GM12874 (cell line): ENCODE measurements at regions not wholly inside any gene's neighbourhood (a gene's known extent, or its start where the extent isn't known, plus 50 kb on each side); places are given as distances from the start of the nearest gene placed in this dataset.

Experiments used
- TF ChIP-seq, protein P1 (sequence below): IDR thresholded peaks from 2 replicates; pipeline ENCODE4 v1.5.1; 2011; ENCODE audit warnings: low read depth, mild to moderate bottlenecking, control low read depth, low read length, moderate library complexity; ENCODE audit not compliant: insufficient read depth

DNA sequence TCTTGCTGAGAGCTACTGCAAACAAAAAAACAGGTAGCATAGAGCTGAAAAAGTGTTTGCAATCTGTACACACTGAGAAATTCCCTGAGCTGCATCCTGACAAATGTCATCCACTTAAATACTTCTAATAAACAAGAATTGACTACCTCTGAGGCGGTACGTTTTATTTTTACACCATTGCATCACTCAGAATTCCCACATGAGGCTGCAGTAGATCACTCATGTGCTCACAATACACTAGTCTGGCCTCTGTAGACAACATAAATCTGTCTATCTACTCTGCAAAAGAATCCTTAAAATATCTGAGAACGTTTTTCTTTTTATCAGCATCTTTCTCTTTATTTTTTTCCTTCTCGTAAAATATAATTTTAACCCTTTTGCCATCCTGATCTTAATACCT, 661.4 kb downstream of the EPHA7 start:
- TF ChIP-seq, protein P1, sequence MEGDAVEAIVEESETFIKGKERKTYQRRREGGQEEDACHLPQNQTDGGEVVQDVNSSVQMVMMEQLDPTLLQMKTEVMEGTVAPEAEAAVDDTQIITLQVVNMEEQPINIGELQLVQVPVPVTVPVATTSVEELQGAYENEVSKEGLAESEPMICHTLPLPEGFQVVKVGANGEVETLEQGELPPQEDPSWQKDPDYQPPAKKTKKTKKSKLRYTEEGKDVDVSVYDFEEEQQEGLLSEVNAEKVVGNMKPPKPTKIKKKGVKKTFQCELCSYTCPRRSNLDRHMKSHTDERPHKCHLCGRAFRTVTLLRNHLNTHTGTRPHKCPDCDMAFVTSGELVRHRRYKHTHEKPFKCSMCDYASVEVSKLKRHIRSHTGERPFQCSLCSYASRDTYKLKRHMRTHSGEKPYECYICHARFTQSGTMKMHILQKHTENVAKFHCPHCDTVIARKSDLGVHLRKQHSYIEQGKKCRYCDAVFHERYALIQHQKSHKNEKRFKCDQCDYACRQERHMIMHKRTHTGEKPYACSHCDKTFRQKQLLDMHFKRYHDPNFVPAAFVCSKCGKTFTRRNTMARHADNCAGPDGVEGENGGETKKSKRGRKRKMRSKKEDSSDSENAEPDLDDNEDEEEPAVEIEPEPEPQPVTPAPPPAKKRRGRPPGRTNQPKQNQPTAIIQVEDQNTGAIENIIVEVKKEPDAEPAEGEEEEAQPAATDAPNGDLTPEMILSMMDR, result no peak

DNA sequence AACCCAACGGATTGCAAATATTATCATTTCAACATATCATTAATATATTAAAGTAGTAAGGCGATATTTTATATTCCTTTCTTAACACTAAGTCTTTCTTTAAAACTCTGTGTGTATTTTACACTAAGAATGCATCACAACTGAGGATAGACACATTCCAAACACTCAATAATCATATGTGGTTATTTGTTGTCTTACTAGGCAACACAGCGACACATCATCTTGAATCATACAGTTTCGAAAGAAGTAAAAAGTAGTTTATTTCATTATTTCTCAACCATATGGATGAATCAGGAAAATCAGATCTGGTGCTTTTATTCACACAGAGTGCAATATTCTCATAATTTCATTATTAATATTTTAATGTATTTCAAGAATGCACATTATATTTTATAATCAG, 662.4 kb downstream of the EPHA7 start:
- TF ChIP-seq, protein P1, result no peak

DNA sequence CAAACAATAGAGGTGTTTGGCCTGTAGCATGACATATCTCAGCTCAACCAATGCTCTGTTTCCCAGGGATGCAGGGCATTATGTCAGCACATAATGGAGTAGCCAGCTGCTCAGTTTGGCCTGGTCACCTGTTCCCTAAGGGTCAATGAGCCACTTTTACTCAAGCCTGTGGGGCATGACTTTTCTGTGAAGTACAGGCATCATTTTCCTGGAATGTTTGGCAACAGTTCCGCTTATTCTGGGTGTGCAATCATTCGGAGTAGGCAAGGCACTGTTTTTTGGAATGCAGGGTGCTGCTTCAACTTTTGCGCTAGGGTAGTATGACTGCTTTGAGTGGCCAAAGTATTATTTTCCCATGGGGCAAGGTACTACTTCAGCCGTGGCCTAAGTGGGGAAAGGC, 665.4 kb downstream of the EPHA7 start:
- TF ChIP-seq, protein P1, result no peak

DNA sequence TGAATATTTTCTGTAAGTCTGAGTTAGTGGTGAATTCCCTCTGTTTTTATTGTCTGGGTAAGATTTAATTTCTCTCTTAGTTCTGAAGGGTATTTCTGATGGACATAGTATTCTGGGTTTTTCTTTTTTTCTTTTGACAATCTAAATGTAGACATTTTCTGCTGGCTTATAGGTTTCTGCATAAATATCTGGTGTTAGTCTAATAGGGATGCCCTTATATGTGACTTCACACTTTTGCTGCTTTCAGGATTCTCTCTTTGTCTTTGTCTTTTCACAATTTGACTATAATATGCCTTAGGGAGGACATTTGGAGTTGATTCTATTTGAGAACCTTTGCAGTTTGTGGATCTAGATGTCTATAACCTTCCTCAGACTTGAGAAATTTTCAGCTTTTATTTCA, 667.2 kb downstream of the EPHA7 start:
- TF ChIP-seq, protein P1, result no peak

DNA sequence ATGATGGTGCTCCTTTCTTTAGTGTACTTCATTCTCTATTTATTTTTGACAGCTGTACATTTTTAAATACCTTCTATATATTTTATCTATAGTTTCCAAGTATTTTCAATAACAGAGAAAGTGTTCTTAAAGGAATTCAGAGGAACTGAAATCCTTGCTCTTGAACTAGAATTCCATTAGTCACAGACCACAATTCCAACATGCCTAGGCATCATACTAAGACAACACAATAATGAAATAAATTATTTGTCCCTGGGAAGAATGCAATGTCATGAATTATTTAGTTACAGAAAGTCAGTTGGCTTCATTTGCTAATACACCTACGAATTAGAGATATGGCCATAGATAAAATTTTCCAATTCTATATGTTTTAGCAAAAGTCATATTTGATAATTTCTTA, 671.2 kb downstream of the EPHA7 start:
- TF ChIP-seq, protein P1, result no peak

DNA sequence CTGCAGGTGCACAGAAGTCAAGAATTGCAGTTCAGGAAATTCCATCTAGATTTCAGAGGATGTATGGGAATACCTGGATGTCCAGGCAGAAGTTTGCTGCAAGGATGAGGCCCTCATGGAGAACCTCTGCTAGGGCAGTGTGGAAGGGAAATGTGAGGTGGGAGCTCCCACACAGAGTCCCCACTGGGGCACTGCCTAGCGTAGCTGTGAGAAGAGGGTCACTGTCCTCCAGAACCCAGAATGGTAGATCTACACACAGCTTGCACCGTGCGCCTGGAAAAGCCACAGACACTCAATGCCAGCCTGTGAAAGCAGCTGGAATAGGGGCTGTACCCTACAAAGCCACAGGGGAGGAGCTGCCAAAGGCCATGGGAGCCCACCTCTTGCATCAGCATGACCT, 681.4 kb downstream of the EPHA7 start:
- TF ChIP-seq, protein P1, result no peak

DNA sequence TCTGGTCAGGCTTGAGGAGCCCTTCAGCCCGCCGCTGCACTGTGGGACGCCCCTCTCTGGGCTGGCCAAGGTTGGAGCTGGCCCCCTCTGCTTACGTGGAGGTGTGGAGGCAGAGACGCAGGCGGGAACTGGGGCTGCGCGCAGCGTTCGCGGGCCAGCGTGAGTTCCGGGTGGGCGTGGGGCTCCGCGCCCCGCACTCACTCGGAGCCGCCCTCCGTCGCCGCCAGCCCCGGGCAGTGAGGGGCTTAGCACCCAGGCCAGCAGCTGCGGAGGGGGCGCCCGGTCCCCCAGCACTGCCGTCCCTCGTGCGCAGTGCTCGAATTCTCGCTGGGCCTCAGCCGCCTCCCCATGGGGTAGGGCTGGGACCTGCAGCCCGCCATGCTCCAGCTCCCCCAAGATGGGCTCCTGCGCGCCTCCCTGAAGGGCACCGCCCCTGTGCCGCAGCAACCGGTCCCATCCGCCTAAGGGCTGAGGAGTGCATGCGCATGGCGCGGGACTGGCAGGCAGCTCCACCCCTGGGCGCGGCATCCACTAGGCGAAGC, 695.9 kb downstream of the EPHA7 start:
- TF ChIP-seq, protein P1, result no peak

DNA sequence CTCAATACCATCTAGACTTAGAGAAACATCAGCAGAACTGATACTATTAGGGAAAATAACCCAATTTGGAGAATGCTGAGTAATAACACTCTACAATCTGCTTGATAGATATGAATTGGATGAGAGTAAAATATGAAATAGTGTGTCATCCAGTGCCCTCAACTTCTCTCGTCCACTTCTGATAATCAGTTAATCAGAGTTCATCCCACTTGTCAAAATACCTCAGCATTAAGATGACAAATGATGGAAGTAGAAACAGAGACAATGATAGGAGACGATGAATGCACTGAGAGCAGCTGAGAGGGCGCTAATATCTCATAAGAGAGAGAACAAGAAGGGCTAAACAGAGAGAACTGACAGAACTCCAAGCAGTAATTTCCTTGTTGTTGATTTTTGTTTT, 699.6 kb downstream of the EPHA7 start:
- TF ChIP-seq, protein P1, result no peak
